ENCODE measurements at regions not wholly inside any gene's neighbourhood (a gene's known extent, or its start where the extent isn't known, plus 50 kb on each side); places are given as distances from the start of the nearest gene placed in this dataset.

GRCh38 chr6:127641905-127642304, 64.9 kb downstream of the C6orf58 start:
- H3K79me2 ChIP-seq (ENCODE audit: control insufficient read depth, insufficient read depth, low read length): no peaks in the 10 kb centered on the region
- peaks cover 0 to 7% (median 2%) of the 10 kb centered on the region in 4 experiments for H3K27me3 ChIP-seq (replicated peaks in 1 of 4; ENCODE audit: control extremely low read depth in 1 of 4, control insufficient read depth in 3 of 4, insufficient read depth in 4 of 4, low read length in 3 of 4)
- TF ChIP-seq EZH2 (IDR thresholded peaks at IDR 0.05; ENCODE audit: borderline replicate concordance, insufficient read depth, low read depth, low read length, poor library complexity, severe bottlenecking) (no peak), CTCF (IDR thresholded peaks at IDR 0.05) (peak; percentile 41)
- H3K4me2 ChIP-seq (replicated peaks; ENCODE audit: low read depth, low read length, poor library complexity, severe bottlenecking): no peak overlapping the region
- intact Hi-C loops (cut with micrococcal nuclease): no loop called here
- H3K4me3 ChIP-seq (ENCODE audit: control extremely low read depth in 1 of 5, extremely low read depth in 1 of 5, insufficient read depth in 1 of 5, low read depth in 2 of 5, low read length in 4 of 5): no peak overlapping the region
- H3K4me1 ChIP-seq (ENCODE audit: control insufficient read depth in 2 of 2, insufficient read depth in 2 of 2, low read length in 2 of 2): no peaks in the 10 kb centered on the region
- H3K27ac ChIP-seq (ENCODE audit: low read length in 2 of 2): no peak overlapping the region
- H3K27ac Mint-ChIP-seq: no peak overlapping the region
- ChIA-PET POLR2A (no interaction called here), CTCF (interaction anchor here (0.6 to 0.9 kb wide), 3 partner anchors 15 to 340 kb away, joined by 3 read pairs; no protein-coding TSS in a partner anchor)
- no peaks in the 10 kb centered on the region for H3K9me3 Mint-ChIP-seq (ENCODE audit: insufficient read depth)
- H3K4me3 Mint-ChIP-seq: no peak overlapping the region
- no peaks in the 10 kb centered on the region for H3K4me1 Mint-ChIP-seq
- DNase-seq (peak; percentile 3), ATAC-seq (ENCODE audit: low read depth) (no peak)
- peaks cover 10% of the 10 kb centered on the region for H3K27me3 Mint-ChIP-seq
- no peaks in the 10 kb centered on the region for H4K20me1 ChIP-seq (ENCODE audit: control insufficient read depth, insufficient read depth, low read length, poor library complexity, severe bottlenecking)
- H3K9ac ChIP-seq (ENCODE audit: low read length): no peak overlapping the region
- no peaks in the 10 kb centered on the region for H3K9me3 ChIP-seq (ENCODE audit: control extremely low read depth in 1 of 3, control insufficient read depth in 2 of 3, insufficient read depth in 1 of 3, low read length in 2 of 3)
- H3K36me3 ChIP-seq (replicated peaks in 1 of 2; ENCODE audit: control extremely low read depth in 1 of 2, control insufficient read depth in 1 of 2, extremely low read depth in 1 of 2, insufficient read depth in 2 of 2, low read length in 1 of 2): no peaks in the 10 kb centered on the region
- H2AFZ ChIP-seq (ENCODE audit: insufficient read depth, low read depth, low read length, poor library complexity, severe bottlenecking): no peak overlapping the region
- 51% methylated on average over 4 of the region's 7 CpGs for WGBS (ENCODE audit: insufficient coverage)
